Fibroblast of peridontal ligament (primary cell): ENCODE measurements at regions not wholly inside any gene's neighbourhood (a gene's known extent, or its start where the extent isn't known, plus 50 kb on each side); places are given as distances from the start of the nearest gene placed in this dataset.

Source experiments
- DNase-seq: peaks from one replicate; pipeline ENCODE4 v3.0.0-alpha.2; 2010; ENCODE audit errors: extremely low read depth

DNA sequence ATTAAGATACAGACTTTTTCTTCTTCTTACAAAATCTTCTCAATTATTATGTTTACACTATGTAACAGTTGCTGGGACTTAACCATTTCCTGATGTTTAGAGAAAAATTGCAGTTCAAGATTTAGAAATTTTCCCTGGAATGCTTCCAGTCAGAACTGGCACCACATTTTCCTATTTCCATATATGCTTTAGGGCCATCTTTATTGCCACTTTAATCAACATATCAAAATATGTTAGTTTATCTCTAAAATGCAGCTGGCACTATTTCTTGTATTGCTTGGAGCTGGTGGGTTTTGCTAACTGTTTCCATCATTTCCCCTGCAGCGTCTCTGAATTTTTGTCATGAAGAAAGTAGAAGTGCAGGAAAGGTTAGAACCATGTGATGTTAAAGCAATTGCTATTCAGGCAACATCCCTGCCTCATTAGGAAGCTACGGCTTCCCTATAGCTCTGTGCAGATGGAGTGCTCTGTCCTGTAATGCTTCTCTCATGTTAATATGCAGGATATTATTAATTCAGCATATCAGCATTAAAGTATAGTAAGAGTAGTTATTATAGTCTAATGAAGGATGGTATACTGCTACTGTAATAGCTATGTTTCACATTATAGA is 269.1 kb downstream of the MTRR start:
- no peak for DNase-seq

- DNase-seq: no peak
Measured at GRCh38 chr5:8138884-8139283, 269.9 kb downstream of the MTRR start.

DNA sequence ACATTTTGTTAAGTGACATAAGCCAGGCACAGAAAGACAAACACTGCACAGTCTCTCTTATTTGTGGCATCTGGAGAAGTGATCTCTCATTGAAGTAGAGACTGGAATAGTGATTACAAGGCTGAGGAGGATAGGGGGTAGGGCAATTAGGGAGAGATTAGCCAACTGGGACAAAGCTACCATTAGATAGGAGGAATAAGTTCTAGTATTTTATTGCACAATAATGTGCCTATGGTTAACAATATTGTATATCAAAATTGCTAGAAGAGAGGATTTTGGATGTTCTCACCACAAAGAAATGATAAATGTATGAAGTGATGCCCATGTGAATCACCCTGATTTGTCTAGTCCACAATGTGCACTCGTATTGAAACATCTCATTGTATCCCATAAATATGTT is 281.8 kb downstream of the MTRR start:
- no peak for DNase-seq

GRCh38 chr5:8156706-8157105 is 287.8 kb downstream of the MTRR start:
- DNase-seq: no peak

GRCh38 chr5:8157320-8157822 is 288.4 kb downstream of the MTRR start:
- DNase-seq: no peak

DNA sequence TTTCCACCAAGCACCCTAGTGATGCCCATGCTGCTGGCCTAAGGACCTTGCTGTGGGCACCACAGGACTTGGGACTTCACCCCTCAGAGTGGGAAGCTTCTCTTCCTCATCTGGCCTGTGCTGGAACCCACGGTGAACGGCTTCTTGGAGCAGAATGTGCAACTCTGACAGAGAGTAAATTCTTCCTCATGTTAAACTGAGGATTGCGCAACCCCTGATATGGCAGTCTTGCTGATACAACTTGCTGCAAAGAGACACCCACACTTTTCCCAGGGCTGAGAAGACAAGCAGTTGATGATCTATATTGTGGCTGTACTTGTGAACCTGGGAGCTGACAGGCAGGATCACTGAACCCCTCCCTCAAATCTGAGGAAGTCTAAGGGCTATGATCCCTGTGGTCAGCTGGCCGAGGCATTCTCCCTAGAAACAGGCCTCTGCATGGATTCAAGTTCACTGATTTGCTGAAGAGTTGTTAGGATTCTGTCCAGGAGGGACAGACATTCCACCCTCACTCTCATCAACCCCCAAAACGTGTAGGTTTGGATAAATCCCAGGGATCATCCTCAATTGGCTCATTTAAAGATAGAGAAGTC is 307.2 kb downstream of the MTRR start:
- no peak for DNase-seq

GRCh38 chr5:8184455-8185063 is 315.6 kb downstream of the MTRR start:
- peak; percentile 5 for DNase-seq

DNA sequence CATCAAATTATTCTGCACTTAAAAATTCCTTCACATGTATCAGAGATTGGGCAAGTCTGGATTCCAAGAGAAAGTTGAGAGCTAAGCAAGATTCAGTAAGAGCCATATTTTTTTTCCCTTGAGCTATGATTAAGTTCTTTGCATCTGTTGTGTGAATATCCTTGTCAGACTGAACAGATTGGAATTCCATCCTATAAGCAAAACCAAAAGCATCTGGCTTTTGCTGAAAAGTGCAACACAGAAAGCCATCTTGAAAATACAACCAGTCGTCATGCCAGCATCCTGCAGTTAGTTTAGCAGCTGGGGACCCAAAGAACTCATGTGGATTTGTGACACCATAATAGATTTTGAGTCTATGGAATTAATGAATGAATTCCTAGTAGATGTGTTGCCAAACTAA is 316.9 kb downstream of the MTRR start:
- no peak for DNase-seq

DNA sequence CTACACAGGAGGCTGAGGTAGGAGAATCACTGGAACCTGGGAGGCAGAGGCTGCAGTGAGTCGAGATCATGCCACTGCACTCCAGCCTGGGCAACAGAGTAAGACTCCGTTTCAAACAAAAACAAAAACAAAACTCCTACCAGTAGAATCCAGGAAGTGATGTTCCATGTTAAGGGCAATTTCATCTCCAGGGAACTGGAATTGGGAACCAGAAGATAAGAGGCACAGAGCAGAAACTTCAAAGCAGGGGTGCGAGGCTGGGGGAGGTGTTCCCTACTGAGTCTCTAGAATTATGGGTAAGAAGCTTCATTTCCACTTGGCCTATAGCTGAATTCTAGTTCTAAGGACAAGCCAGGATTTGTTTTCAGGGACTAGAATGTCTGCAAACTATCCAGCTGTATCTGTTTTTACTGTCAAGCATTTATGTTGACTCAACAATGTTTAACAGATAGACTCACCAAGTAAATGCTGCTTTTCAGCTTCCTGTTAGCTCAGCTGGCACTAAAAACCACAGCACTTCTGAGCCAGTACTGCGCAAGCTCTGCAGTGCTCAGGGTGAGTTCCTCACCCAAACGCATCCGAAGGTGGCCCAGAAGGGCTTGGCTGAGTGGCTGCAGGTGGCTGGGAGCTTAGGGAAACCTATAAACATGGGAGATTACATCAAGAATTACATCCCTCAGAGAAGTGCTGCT is 320.1 kb downstream of the MTRR start:
- no peak for DNase-seq

GRCh38 chr5:8192840-8193239 is 323.9 kb downstream of the MTRR start:
- DNase-seq: no peak

- no peak for DNase-seq
Measured at GRCh38 chr5:8196061-8196460, 327.1 kb downstream of the MTRR start.

DNA sequence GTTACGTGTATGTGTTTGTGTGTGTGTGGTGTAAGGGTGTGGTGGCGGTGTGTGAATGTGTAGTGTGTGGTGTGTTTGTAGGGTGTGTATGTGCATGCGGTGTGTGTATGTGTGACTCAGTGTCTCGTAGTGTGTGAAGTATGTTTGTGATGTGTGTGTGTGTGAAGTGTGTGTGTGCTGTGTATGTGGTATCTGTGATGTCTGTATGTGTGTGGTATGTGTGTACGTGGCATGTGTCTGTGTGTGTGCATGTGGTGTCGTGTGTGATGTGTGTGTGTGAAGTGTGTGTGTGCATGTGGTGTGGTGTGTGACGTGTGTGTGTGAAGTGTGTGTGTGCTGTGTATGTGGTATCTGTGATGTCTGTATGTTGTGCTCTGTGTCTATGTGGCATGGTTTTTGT is 339.4 kb downstream of the MTRR start:
- DNase-seq: no peak

DNA sequence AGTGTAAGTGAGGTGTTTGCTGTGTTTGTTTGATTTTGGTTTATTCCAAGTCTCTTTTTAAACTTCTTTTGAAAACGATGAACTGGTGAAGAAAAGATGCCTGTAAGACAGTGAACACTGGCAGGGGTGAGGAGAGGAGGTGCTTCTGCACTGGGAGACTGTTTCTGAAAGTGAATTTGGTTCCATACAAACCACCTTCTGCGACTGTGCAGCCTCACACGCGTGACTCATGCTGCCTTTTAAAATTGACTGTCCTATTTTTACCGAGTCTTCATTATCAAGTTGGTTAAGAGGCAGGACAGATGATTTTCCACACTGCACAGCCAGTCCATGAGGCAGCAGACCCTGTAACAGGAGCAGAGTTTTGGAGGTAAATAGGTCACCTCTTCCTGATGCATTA is 340.6 kb downstream of the MTRR start:
- no peak for DNase-seq

- DNase-seq: no peak
Measured at GRCh38 chr5:8213701-8214240, 344.8 kb downstream of the MTRR start.

GRCh38 chr5:8216921-8217320 is 348.0 kb downstream of the MTRR start:
- no peak for DNase-seq

- DNase-seq: no peak
Measured at GRCh38 chr5:8226148-8226547, 357.2 kb downstream of the MTRR start.

- no peak for DNase-seq
Measured at GRCh38 chr5:8227112-8227511, 358.2 kb downstream of the MTRR start.

DNA sequence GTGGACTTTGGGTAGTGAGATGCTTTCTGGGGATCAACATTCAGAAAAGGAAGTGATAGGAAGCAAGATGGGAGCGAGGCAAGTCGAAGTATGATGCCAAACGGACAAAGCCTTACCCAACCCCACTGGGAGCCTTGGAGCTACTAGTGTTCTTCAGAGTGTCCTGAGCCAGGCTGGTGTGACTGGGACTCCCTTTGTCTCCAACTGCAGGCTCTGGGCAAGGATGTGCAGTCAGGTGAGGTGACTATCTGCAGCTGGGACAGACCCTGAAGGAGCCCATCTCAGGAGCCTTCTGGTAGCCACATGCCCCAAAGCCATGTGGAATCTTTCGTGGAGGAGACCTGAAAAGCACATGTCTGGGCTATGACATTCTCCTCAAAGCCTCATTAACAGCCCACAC is 360.6 kb downstream of the MTRR start:
- DNase-seq: no peak

DNA sequence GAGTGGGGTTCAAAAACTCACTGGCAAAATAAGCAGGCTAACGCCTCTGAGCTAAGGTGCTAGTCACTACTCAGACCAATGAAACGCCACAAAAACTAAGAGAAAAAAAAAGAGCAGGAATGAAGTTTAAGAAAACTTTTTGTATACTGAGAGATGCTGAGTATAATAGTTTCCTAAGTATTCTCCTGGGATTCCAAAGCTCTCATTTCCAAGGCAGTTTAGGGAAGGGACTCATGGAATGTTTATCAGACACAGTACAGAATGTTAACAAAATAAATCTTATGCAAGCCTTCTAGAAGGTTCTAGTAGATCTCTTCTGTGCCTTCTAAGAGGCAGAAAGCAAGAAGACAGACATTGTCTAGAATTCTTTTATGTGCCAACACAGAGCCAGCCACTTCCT is 361.9 kb downstream of the MTRR start:
- no peak for DNase-seq

DNA sequence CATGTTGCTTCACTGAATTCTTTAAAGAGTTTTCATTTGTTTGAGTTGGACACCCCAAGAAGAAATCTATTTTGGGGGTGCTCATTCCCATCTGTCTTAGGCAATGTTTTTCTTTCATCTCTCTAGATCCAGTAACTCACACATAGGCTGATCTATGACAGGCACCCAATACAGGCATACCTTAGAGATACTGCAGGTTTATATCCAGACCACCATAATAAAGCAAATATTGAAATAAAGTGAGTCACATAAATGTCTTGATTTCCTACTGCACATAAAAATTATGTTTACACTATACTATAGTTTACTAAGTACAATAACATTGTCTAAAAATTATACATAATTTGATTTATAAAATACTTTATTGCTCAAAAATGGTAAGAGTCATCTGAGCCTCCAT is 364.5 kb downstream of the MTRR start:
- DNase-seq: no peak

DNA sequence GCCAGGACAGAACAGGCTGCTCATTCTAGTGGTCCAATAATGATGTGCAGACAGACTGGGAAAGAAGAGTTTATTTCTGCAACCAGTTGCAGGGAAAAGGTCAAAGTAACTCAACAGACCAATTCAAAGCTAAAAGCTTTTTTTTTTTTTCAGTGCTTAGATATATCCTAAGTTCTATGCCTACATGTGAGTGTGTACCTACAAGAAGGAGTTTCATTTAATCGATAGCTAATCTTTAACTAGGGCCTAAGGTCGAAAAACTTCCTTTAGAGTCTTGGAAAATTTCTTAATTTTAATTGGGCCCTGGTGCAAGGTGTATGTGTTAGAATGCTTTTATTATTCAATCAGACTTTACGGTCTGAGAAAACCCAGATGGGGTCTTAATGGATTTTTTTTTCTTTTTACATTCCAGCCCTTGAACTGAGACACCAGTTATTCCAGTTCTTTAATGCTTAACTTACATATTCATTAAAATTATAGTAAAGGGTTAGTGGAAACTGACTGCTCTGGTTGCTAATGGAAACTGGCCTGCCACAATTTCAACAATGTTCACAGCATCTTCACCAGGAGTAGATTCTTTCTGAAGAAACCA is 365.3 kb downstream of the MTRR start:
- no peak for DNase-seq

DNA sequence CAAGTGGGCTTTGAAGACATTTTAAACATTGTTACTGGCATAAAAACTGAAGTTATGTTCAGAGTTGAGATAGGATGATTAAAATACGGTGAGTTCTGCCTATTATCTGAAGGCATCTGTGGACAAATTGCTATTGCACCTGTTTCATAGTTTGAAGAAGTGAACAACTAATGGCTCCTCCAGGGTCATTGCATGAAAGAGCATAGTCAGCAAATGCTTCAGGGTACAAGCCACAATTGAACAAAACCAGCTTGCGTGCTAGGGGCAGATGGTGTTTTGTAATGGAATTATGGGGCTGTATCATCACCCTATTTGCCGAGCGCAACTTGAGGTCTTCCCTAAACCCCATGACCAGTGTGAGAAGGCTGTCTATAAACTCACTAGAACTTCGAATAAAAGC is 369.1 kb downstream of the MTRR start:
- DNase-seq: no peak
